HCT116 (cell line): ENCODE measurements at regions not wholly inside any gene's neighbourhood (a gene's known extent, or its start where the extent isn't known, plus 50 kb on each side); places are given as distances from the start of the nearest gene placed in this dataset.

ENCODE experiments used
- ATAC-seq: fragments of 200-7000 bp; cut with Tn5 transposase; 2 replicates; pipeline ENCODE4 v1.9.1; 2020; ENCODE audit warnings: mild to moderate bottlenecking, moderate library complexity
- BruUV-seq: library from RNA; stranded (reverse); fragments of 400-500 nt; replicated peaks from 2 replicates; lab custom pipeline; 2021; lab: Mats Ljungman, UMichigan
- CTCF ChIA-PET: fragments of 300-600 bp; sonication (Branson Sonifier 250); formaldehyde crosslinking; loops from one replicate; lab custom pipeline; 2021; ENCODE audit warnings: antibody characterized with exemption; lab: Charles Lee
- POLR2A ChIA-PET: fragments of 300-600, 350-600 bp; sonication (Branson Sonifier 250); formaldehyde crosslinking; loops from one replicate; lab custom pipeline; 2021; ENCODE audit warnings: antibody characterized with exemption; lab: Charles Lee
- RAD21 ChIA-PET, 2 experiments: fragments of 300-600 bp; sonication (Branson Sonifier 250); formaldehyde crosslinking; loops; one replicate each; lab custom pipeline; 2023; ENCODE audit warnings: low total read pairs in 2 of 2; ENCODE audit not compliant: uncharacterized antibody in 2 of 2, unreplicated experiment in 2 of 2, low non-redundant PET in 1 of 2; lab: Charles Lee
- DNase-seq: peaks from one replicate; pipeline ENCODE4 v3.0.0-alpha.2; 2010; ENCODE audit warnings: low read depth, low spot score
- H2AFZ ChIP-seq: fragments of 200-600 bp; shearing (Covaris generic), sonication (generic); 2 replicates; pipeline ENCODE4 v1.6.1; 2017; ENCODE audit warnings: low read depth, mixed run types, mixed read lengths, antibody characterized with exemption, low read length; ENCODE audit not compliant: poor library complexity, severe bottlenecking
- H3K27ac ChIP-seq: 2 replicates; pipeline ENCODE4 v1.5.1; 2012; ENCODE audit warnings: low read depth, low read length
- H3K27me3 ChIP-seq: fragments of 200-600 bp; sonication (generic); 2 replicates; pipeline ENCODE4 v1.6.1; 2016; ENCODE audit warnings: mixed run types, low read length, mixed read lengths; ENCODE audit not compliant: insufficient read depth
- H3K36me3 ChIP-seq, 2 experiments: fragments of 200-500 bp in 1 of 2; fragments of 200-600 bp in 1 of 2; sonication (Bioruptor generic) in 1 of 2; sonication (generic) in 1 of 2; 2 replicates each; pipeline versions ENCODE4 v1.5.1 to v1.6.1; 2014 to 2016; ENCODE audit warnings: low read length in 2 of 2, inconsistent platforms in 1 of 2, mixed read lengths in 1 of 2, mixed run types in 1 of 2; ENCODE audit not compliant: insufficient read depth in 2 of 2, control insufficient read depth in 1 of 2
- H3K4me1 ChIP-seq, 2 experiments: fragments of 200-600 bp in 1 of 2; sonication (generic) in 1 of 2; 2 replicates each; pipeline versions ENCODE4 v1.5.1 to v1.6.1; 2012 to 2017; ENCODE audit warnings: low read length in 2 of 2, inconsistent platforms in 1 of 2, mild to moderate bottlenecking in 1 of 2, mixed read lengths in 1 of 2, mixed run types in 1 of 2, moderate library complexity in 1 of 2; ENCODE audit not compliant: insufficient read depth in 2 of 2, control insufficient read depth in 1 of 2
- H3K4me2 ChIP-seq: fragments of 200-600 bp; sonication (generic); 2 replicates; pipeline ENCODE4 v1.6.1; 2017; ENCODE audit warnings: mixed run types, low read length, mixed read lengths
- H3K4me3 ChIP-seq, 2 experiments: fragments of 200-600 bp in 1 of 2; sonication (generic) in 1 of 2; replicated peaks in 1 of 2; 2 replicates each; pipeline ENCODE4 v1.5.1; 2011 to 2016; ENCODE audit warnings: low read length in 2 of 2, control low read depth in 1 of 2, low read depth in 1 of 2, mild to moderate bottlenecking in 1 of 2, mixed read lengths in 1 of 2, mixed run types in 1 of 2
- H3K79me2 ChIP-seq: fragments of 200-600 bp; sonication (generic); 2 replicates; pipeline ENCODE4 v1.6.1; 2017; ENCODE audit warnings: mild to moderate bottlenecking, mixed run types, low read length, moderate library complexity, mixed read lengths; ENCODE audit not compliant: insufficient read depth
- H3K9ac ChIP-seq: fragments of 200-600 bp; sonication (generic); 2 replicates; pipeline ENCODE4 v1.6.1; 2016; ENCODE audit warnings: low read length, mixed read lengths
- H3K9me2 ChIP-seq: fragments of 200-600 bp; sonication (generic), shearing (Covaris generic); 2 replicates; pipeline ENCODE4 v1.6.1; 2017; ENCODE audit warnings: mixed run types, mild to moderate bottlenecking, moderate library complexity; ENCODE audit not compliant: insufficient read depth
- H3K9me3 ChIP-seq, 2 experiments: fragments of 200-500 bp in 1 of 2; fragments of 200-600 bp in 1 of 2; sonication (Bioruptor generic) in 1 of 2; sonication (generic) in 1 of 2; 2 replicates each; pipeline ENCODE4 v1.6.1; 2014 to 2017; ENCODE audit warnings: low read length in 2 of 2, mixed read lengths in 2 of 2, inconsistent platforms in 1 of 2, low read depth in 1 of 2, mild to moderate bottlenecking in 1 of 2, mixed run types in 1 of 2, moderate library complexity in 1 of 2; ENCODE audit not compliant: control insufficient read depth in 1 of 2, insufficient read depth in 1 of 2
- H4K20me1 ChIP-seq: fragments of 200-600 bp; sonication (generic), shearing (Covaris generic); 2 replicates; pipeline ENCODE4 v1.6.1; 2017; ENCODE audit warnings: mixed run types, mild to moderate bottlenecking, moderate library complexity; ENCODE audit not compliant: insufficient read depth
- ATF3 ChIP-seq: IDR thresholded peaks from 2 replicates; pipeline ENCODE4 v1.6.1; 2012
- CBX3 ChIP-seq: IDR thresholded peaks from 2 replicates; pipeline ENCODE4 v1.6.1; 2012; ENCODE audit warnings: low read depth
- CTCF ChIP-seq, 3 experiments: fragments of 200-600 bp in 1 of 3; sonication (generic) in 1 of 3; IDR thresholded peaks in 2 of 3; conservative IDR thresholded peaks in 1 of 3; 2 replicates each; pipeline ENCODE4 v1.5.1; 2012 to 2017; ENCODE audit warnings: low read depth in 2 of 3, low read length in 2 of 3, antibody characterized with exemption in 1 of 3, borderline replicate concordance in 1 of 3, control low read depth in 1 of 3, mild to moderate bottlenecking in 1 of 3, mixed read lengths in 1 of 3, mixed run types in 1 of 3, moderate library complexity in 1 of 3; ENCODE audit not compliant: insufficient read depth in 1 of 3
- EGR1 ChIP-seq: IDR thresholded peaks from 2 replicates; pipeline ENCODE4 v1.6.1; 2012; ENCODE audit warnings: low read depth
- ELF1 ChIP-seq: IDR thresholded peaks from 2 replicates; pipeline ENCODE4 v1.6.1; 2012; ENCODE audit warnings: low read depth, borderline replicate concordance
- EZH2 ChIP-seq: fragments of 200-600 bp; sonication (generic); IDR thresholded peaks from 2 replicates; pipeline ENCODE4 v1.6.1; 2017; ENCODE audit warnings: antibody characterized with exemption, mixed run types
- EZH2phosphoT487 ChIP-seq: fragments of 200-600 bp; IDR thresholded peaks from 2 replicates; pipeline ENCODE4 v1.6.1; 2018; ENCODE audit warnings: antibody characterized with exemption, borderline replicate concordance
- FOSL1 ChIP-seq: IDR thresholded peaks from 2 replicates; pipeline ENCODE4 v1.6.1; 2012; ENCODE audit warnings: low read depth
- JUND ChIP-seq: IDR thresholded peaks from 2 replicates; pipeline ENCODE4 v1.6.1; 2012
- POLR2AphosphoS5 ChIP-seq: IDR thresholded peaks from 2 replicates; pipeline ENCODE4 v1.6.1; 2011; ENCODE audit warnings: mild to moderate bottlenecking, low read depth, low read length, moderate library complexity
- SP1 ChIP-seq: IDR thresholded peaks from 2 replicates; pipeline ENCODE4 v1.6.1; 2012; ENCODE audit warnings: low read depth
- SRF ChIP-seq: IDR thresholded peaks from 2 replicates; pipeline ENCODE4 v1.6.1; 2012; ENCODE audit warnings: low read depth
- TCF7L2 ChIP-seq: IDR thresholded peaks from 2 replicates; pipeline ENCODE4 v1.7.0; 2011; ENCODE audit warnings: borderline replicate concordance, inconsistent platforms; ENCODE audit not compliant: insufficient read depth, insufficient read length; ENCODE audit errors: extremely low read depth
- ZFX ChIP-seq: fragments of 450-650 bp; IDR thresholded peaks from 2 replicates; pipeline ENCODE4 v1.6.1; 2017
- ZNF274 ChIP-seq: fragments of 200-500 bp; sonication (Bioruptor generic); IDR thresholded peaks from 2 replicates; pipeline ENCODE4 v1.6.1; 2014; ENCODE audit warnings: mild to moderate bottlenecking, low read depth, low read length, inconsistent platforms
- intact Hi-C: fragments of 100-400 bp; cut with micrococcal nuclease; formaldehyde crosslinking; loops from 2 replicates; pipeline ENCODE4 v1.10.0; 2022
- TF ChIP-seq, protein P1 (sequence below): IDR thresholded peaks from 2 replicates; pipeline ENCODE4 v1.6.1; 2012; ENCODE audit warnings: low read depth

- TF ChIP-seq, protein P1, sequence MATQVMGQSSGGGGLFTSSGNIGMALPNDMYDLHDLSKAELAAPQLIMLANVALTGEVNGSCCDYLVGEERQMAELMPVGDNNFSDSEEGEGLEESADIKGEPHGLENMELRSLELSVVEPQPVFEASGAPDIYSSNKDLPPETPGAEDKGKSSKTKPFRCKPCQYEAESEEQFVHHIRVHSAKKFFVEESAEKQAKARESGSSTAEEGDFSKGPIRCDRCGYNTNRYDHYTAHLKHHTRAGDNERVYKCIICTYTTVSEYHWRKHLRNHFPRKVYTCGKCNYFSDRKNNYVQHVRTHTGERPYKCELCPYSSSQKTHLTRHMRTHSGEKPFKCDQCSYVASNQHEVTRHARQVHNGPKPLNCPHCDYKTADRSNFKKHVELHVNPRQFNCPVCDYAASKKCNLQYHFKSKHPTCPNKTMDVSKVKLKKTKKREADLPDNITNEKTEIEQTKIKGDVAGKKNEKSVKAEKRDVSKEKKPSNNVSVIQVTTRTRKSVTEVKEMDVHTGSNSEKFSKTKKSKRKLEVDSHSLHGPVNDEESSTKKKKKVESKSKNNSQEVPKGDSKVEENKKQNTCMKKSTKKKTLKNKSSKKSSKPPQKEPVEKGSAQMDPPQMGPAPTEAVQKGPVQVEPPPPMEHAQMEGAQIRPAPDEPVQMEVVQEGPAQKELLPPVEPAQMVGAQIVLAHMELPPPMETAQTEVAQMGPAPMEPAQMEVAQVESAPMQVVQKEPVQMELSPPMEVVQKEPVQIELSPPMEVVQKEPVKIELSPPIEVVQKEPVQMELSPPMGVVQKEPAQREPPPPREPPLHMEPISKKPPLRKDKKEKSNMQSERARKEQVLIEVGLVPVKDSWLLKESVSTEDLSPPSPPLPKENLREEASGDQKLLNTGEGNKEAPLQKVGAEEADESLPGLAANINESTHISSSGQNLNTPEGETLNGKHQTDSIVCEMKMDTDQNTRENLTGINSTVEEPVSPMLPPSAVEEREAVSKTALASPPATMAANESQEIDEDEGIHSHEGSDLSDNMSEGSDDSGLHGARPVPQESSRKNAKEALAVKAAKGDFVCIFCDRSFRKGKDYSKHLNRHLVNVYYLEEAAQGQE: no peak
- TF ChIP-seq FOSL1 (no peak), ELF1 (no peak), JUND (no peak)
These were observed 155.5 kb upstream of the SLC24A5 start (continued) for GRCh38 chr15:47965297-47965696.

GRCh38 chr15:47968593-47968992 is 152.2 kb upstream of the SLC24A5 start:
- H3K9me3 ChIP-seq: peaks cover 3 to 30% of the 10 kb centered on the region in 2 experiments; a peak in 2 of 4 replicates
- no peak overlapping the region for H3K9ac ChIP-seq
- no peaks in the 10 kb centered on the region for H3K36me3 ChIP-seq
- RAD21 ChIA-PET: no interaction called here
- no peaks in the 10 kb centered on the region for H3K79me2 ChIP-seq
- BruUV-seq: no TSS peak
- H3K27me3 ChIP-seq: no peaks in the 10 kb centered on the region
- CTCF ChIA-PET: no interaction called here
- no peaks in the 10 kb centered on the region for H3K4me1 ChIP-seq
- no peak overlapping the region for H3K4me2 ChIP-seq
- intact Hi-C loops: no loop called here
- H3K9me2 ChIP-seq: no peaks in the 10 kb centered on the region
- POLR2A ChIA-PET: no interaction called here
- H3K4me3 ChIP-seq: no peak overlapping the region
- H2AFZ ChIP-seq: no peak overlapping the region
- ATAC-seq: no peak
- no peak for DNase-seq
- no peaks in the 10 kb centered on the region for H4K20me1 ChIP-seq
- TF ChIP-seq TCF7L2 (no peak), ZFX (no peak), SRF (no peak), EZH2phosphoT487 (no peak), CTCF (IDR thresholded peaks at IDR 0.05 in 2 of 3, conservative IDR thresholded peaks at IDR 0.05 in 1 of 3; ENCODE audit: borderline replicate concordance in 1 of 3, insufficient read depth in 1 of 3, low read depth in 2 of 3, low read length in 2 of 3) (no peak), ATF3 (no peak), SP1 (no peak), EGR1 (no peak), POLR2AphosphoS5 (no peak), FOSL1 (no peak), EZH2 (no peak), ZNF274 (no peak), CBX3 (no peak)
- TF ChIP-seq, protein P1: no peak
- no peak overlapping the region for H3K27ac ChIP-seq
